HCT116 (cell line): ENCODE measurements at regions not wholly inside any gene's neighbourhood (a gene's known extent, or its start where the extent isn't known, plus 50 kb on each side); places are given as distances from the start of the nearest gene placed in this dataset.
A peak's percentile ranks its signal among the peaks of the same experiment; 100 is the strongest.

Experiments used
- ATAC-seq: fragments of 200-7000 bp; cut with Tn5 transposase; 2 replicates; pipeline ENCODE4 v1.9.1; 2020; ENCODE audit warnings: mild to moderate bottlenecking, moderate library complexity
- BruUV-seq: library from RNA; stranded (reverse); fragments of 400-500 nt; replicated peaks from 2 replicates; lab custom pipeline; 2021; lab: Mats Ljungman, UMichigan
- CTCF ChIA-PET: fragments of 300-600 bp; sonication (Branson Sonifier 250); formaldehyde crosslinking; loops from one replicate; lab custom pipeline; 2021; ENCODE audit warnings: antibody characterized with exemption; lab: Charles Lee
- POLR2A ChIA-PET: fragments of 300-600, 350-600 bp; sonication (Branson Sonifier 250); formaldehyde crosslinking; loops from one replicate; lab custom pipeline; 2021; ENCODE audit warnings: antibody characterized with exemption; lab: Charles Lee
- RAD21 ChIA-PET, 2 experiments: fragments of 300-600 bp; sonication (Branson Sonifier 250); formaldehyde crosslinking; loops; one replicate each; lab custom pipeline; 2023; ENCODE audit warnings: low total read pairs in 2 of 2; ENCODE audit not compliant: uncharacterized antibody in 2 of 2, unreplicated experiment in 2 of 2, low non-redundant PET in 1 of 2; lab: Charles Lee
- DNase-seq: peaks from one replicate; pipeline ENCODE4 v3.0.0-alpha.2; 2010; ENCODE audit warnings: low read depth, low spot score
- H2AFZ ChIP-seq: fragments of 200-600 bp; shearing (Covaris generic), sonication (generic); 2 replicates; pipeline ENCODE4 v1.6.1; 2017; ENCODE audit warnings: low read depth, mixed run types, mixed read lengths, antibody characterized with exemption, low read length; ENCODE audit not compliant: poor library complexity, severe bottlenecking
- H3K27ac ChIP-seq: 2 replicates; pipeline ENCODE4 v1.5.1; 2012; ENCODE audit warnings: low read depth, low read length
- H3K27me3 ChIP-seq: fragments of 200-600 bp; sonication (generic); 2 replicates; pipeline ENCODE4 v1.6.1; 2016; ENCODE audit warnings: mixed run types, low read length, mixed read lengths; ENCODE audit not compliant: insufficient read depth
- H3K36me3 ChIP-seq, 2 experiments: fragments of 200-500 bp in 1 of 2; fragments of 200-600 bp in 1 of 2; sonication (Bioruptor generic) in 1 of 2; sonication (generic) in 1 of 2; 2 replicates each; pipeline versions ENCODE4 v1.5.1 to v1.6.1; 2014 to 2016; ENCODE audit warnings: low read length in 2 of 2, inconsistent platforms in 1 of 2, mixed read lengths in 1 of 2, mixed run types in 1 of 2; ENCODE audit not compliant: insufficient read depth in 2 of 2, control insufficient read depth in 1 of 2
- H3K4me1 ChIP-seq, 2 experiments: fragments of 200-600 bp in 1 of 2; sonication (generic) in 1 of 2; 2 replicates each; pipeline versions ENCODE4 v1.5.1 to v1.6.1; 2012 to 2017; ENCODE audit warnings: low read length in 2 of 2, inconsistent platforms in 1 of 2, mild to moderate bottlenecking in 1 of 2, mixed read lengths in 1 of 2, mixed run types in 1 of 2, moderate library complexity in 1 of 2; ENCODE audit not compliant: insufficient read depth in 2 of 2, control insufficient read depth in 1 of 2
- H3K4me2 ChIP-seq: fragments of 200-600 bp; sonication (generic); 2 replicates; pipeline ENCODE4 v1.6.1; 2017; ENCODE audit warnings: mixed run types, low read length, mixed read lengths
- H3K4me3 ChIP-seq, 2 experiments: fragments of 200-600 bp in 1 of 2; sonication (generic) in 1 of 2; replicated peaks in 1 of 2; 2 replicates each; pipeline ENCODE4 v1.5.1; 2011 to 2016; ENCODE audit warnings: low read length in 2 of 2, control low read depth in 1 of 2, low read depth in 1 of 2, mild to moderate bottlenecking in 1 of 2, mixed read lengths in 1 of 2, mixed run types in 1 of 2
- H3K79me2 ChIP-seq: fragments of 200-600 bp; sonication (generic); 2 replicates; pipeline ENCODE4 v1.6.1; 2017; ENCODE audit warnings: mild to moderate bottlenecking, mixed run types, low read length, moderate library complexity, mixed read lengths; ENCODE audit not compliant: insufficient read depth
- H3K9ac ChIP-seq: fragments of 200-600 bp; sonication (generic); 2 replicates; pipeline ENCODE4 v1.6.1; 2016; ENCODE audit warnings: low read length, mixed read lengths
- H3K9me2 ChIP-seq: fragments of 200-600 bp; sonication (generic), shearing (Covaris generic); 2 replicates; pipeline ENCODE4 v1.6.1; 2017; ENCODE audit warnings: mixed run types, mild to moderate bottlenecking, moderate library complexity; ENCODE audit not compliant: insufficient read depth
- H3K9me3 ChIP-seq, 2 experiments: fragments of 200-500 bp in 1 of 2; fragments of 200-600 bp in 1 of 2; sonication (Bioruptor generic) in 1 of 2; sonication (generic) in 1 of 2; 2 replicates each; pipeline ENCODE4 v1.6.1; 2014 to 2017; ENCODE audit warnings: low read length in 2 of 2, mixed read lengths in 2 of 2, inconsistent platforms in 1 of 2, low read depth in 1 of 2, mild to moderate bottlenecking in 1 of 2, mixed run types in 1 of 2, moderate library complexity in 1 of 2; ENCODE audit not compliant: control insufficient read depth in 1 of 2, insufficient read depth in 1 of 2
- H4K20me1 ChIP-seq: fragments of 200-600 bp; sonication (generic), shearing (Covaris generic); 2 replicates; pipeline ENCODE4 v1.6.1; 2017; ENCODE audit warnings: mixed run types, mild to moderate bottlenecking, moderate library complexity; ENCODE audit not compliant: insufficient read depth
- CEBPB ChIP-seq: IDR thresholded peaks from 2 replicates; pipeline ENCODE4 v1.6.1; 2012; ENCODE audit warnings: low read depth
- EGR1 ChIP-seq: IDR thresholded peaks from 2 replicates; pipeline ENCODE4 v1.6.1; 2012; ENCODE audit warnings: low read depth
- FOSL1 ChIP-seq: IDR thresholded peaks from 2 replicates; pipeline ENCODE4 v1.6.1; 2012; ENCODE audit warnings: low read depth
- JUND ChIP-seq: IDR thresholded peaks from 2 replicates; pipeline ENCODE4 v1.6.1; 2012
- POLR2AphosphoS5 ChIP-seq: IDR thresholded peaks from 2 replicates; pipeline ENCODE4 v1.6.1; 2011; ENCODE audit warnings: mild to moderate bottlenecking, low read depth, low read length, moderate library complexity
- SIN3A ChIP-seq: IDR thresholded peaks from 2 replicates; pipeline ENCODE4 v1.6.1; 2012; ENCODE audit warnings: low read depth
- SP1 ChIP-seq: IDR thresholded peaks from 2 replicates; pipeline ENCODE4 v1.6.1; 2012; ENCODE audit warnings: low read depth
- TCF7L2 ChIP-seq: IDR thresholded peaks from 2 replicates; pipeline ENCODE4 v1.7.0; 2011; ENCODE audit warnings: borderline replicate concordance, inconsistent platforms; ENCODE audit not compliant: insufficient read depth, insufficient read length; ENCODE audit errors: extremely low read depth
- YY1 ChIP-seq: IDR thresholded peaks from 2 replicates; pipeline ENCODE4 v1.6.1; 2011; ENCODE audit warnings: low read length, low read depth, moderate library complexity, mild to moderate bottlenecking; ENCODE audit not compliant: insufficient replicate concordance; ENCODE audit errors: extremely low read depth
- intact Hi-C: fragments of 100-400 bp; cut with micrococcal nuclease; formaldehyde crosslinking; loops from 2 replicates; pipeline ENCODE4 v1.10.0; 2022
- TF ChIP-seq, protein P1 (sequence below): IDR thresholded peaks from 2 replicates; pipeline ENCODE4 v1.6.1; 2012
- TF ChIP-seq, protein P2 (sequence below): IDR thresholded peaks from 2 replicates; pipeline ENCODE4 v1.6.1; 2012
- TF ChIP-seq, protein P3 (sequence below): IDR thresholded peaks from 2 replicates; pipeline ENCODE4 v1.6.1; 2011; ENCODE audit warnings: mild to moderate bottlenecking, low read length, moderate library complexity; ENCODE audit not compliant: insufficient replicate concordance; ENCODE audit errors: extremely low read depth
- TF ChIP-seq, protein P4 (sequence below), 3 experiments: fragments of 200-600 bp in 1 of 3; sonication (generic) in 1 of 3; IDR thresholded peaks in 2 of 3; conservative IDR thresholded peaks in 1 of 3; 2 replicates each; pipeline ENCODE4 v1.5.1; 2012 to 2017; ENCODE audit warnings: low read depth in 2 of 3, low read length in 2 of 3, antibody characterized with exemption in 1 of 3, borderline replicate concordance in 1 of 3, control low read depth in 1 of 3, mild to moderate bottlenecking in 1 of 3, mixed read lengths in 1 of 3, mixed run types in 1 of 3, moderate library complexity in 1 of 3; ENCODE audit not compliant: insufficient read depth in 1 of 3

DNA sequence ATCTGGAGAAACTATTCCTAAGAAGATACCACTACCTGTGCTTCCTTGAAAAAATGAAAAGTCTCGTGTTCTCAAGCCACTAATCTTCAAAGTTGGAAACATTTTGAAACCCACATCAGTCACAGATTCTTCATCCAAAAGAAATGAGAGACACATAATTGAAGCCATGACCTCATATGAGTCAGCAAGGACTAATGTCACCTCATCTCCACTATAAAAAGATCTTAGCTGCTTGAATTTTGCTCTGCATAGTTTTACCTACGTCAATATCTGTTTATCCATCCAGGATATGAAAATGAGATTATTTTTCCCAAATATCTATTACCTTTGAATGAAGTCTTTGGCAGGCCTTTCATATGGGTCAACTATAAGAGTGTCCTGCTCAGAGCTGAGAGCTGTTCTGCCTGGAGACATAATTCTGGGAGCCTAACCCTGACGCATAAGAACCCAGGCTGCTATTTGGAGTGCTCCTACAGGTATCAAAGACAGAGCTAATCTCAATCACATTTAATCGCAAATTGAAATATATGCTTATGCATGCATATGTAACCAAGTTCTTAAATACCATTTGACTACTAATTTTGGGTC, 312.5 kb upstream of the PKN2 start:
- no peak overlapping the region for H3K4me3 ChIP-seq
- peak overlapping the region; percentile 44 for H3K4me2 ChIP-seq
- CTCF ChIA-PET: no interaction called here
- no TSS peak for BruUV-seq
- no peaks in the 10 kb centered on the region for H3K27me3 ChIP-seq
- peak; percentile 35; the same call in 1 of the 2 replicates for TF ChIP-seq FOSL1
- no peak for TF ChIP-seq JUND
- TF ChIP-seq SP1: peak; percentile 21; the same call in 1 of the 2 replicates
- H3K36me3 ChIP-seq: no peaks in the 10 kb centered on the region
- peak; percentile 71 for ATAC-seq
- no peak overlapping the region for H3K9ac ChIP-seq
- no peaks in the 10 kb centered on the region for H3K9me3 ChIP-seq
- H3K4me1 ChIP-seq: peaks cover 4 to 13% of the 10 kb centered on the region in 2 experiments; a peak in 3 of 4 replicates
- H3K9me2 ChIP-seq: no peaks in the 10 kb centered on the region
- intact Hi-C loops: no loop called here
- POLR2A ChIA-PET: no interaction called here
- H2AFZ ChIP-seq: peak overlapping the region; percentile 36
- no peaks in the 10 kb centered on the region for H4K20me1 ChIP-seq
- H3K79me2 ChIP-seq: no peaks in the 10 kb centered on the region
- RAD21 ChIA-PET: no interaction called here
- DNase-seq: peak; percentile 3
- H3K27ac ChIP-seq: no peak overlapping the region

DNA sequence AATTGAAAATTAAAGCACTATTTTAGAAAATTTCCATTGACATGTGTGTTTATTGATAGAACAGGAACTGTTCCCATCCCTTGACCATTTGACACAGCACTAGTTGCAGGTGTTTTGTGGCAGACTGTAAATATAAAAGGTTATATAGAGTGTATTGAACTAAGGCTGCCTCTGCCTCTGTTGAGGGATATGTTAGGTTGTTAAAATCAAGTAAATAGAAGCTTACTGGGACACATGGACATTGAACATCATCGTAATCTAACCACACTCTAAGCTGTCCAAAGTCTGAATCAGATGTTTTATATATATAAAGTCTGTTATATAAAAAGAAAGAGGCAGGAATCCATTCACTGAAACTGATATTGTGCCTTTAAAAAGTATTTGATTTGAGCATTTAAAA, 308.1 kb upstream of the PKN2 start:
- ChIA-PET POLR2A (no interaction called here), RAD21 (no interaction called here), CTCF (no interaction called here)
- Histone ChIP-seq H3K9me2 (no peaks in the 10 kb centered on the region), H2AFZ (no peak overlapping the region), H3K4me3 (no peak overlapping the region), H3K4me2 (no peak overlapping the region), H3K36me3 (no peaks in the 10 kb centered on the region), H3K9me3 (no peaks in the 10 kb centered on the region), H3K9ac (no peak overlapping the region), H3K27ac (no peak overlapping the region), H3K79me2 (no peaks in the 10 kb centered on the region), H3K27me3 (no peaks in the 10 kb centered on the region), H3K4me1 (peaks cover 4 to 11% of the 10 kb centered on the region in 2 experiments; a peak in 3 of 4 replicates), H4K20me1 (no peaks in the 10 kb centered on the region)
- intact Hi-C loops: no loop called here
- no TSS peak for BruUV-seq
- no peak for DNase-seq
- ATAC-seq: no peak
- TF ChIP-seq YY1: no peak
- TF ChIP-seq, protein P1, sequence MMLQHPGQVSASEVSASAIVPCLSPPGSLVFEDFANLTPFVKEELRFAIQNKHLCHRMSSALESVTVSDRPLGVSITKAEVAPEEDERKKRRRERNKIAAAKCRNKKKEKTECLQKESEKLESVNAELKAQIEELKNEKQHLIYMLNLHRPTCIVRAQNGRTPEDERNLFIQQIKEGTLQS: no peak
- TF ChIP-seq, protein P2, sequence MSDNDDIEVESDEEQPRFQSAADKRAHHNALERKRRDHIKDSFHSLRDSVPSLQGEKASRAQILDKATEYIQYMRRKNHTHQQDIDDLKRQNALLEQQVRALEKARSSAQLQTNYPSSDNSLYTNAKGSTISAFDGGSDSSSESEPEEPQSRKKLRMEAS: no peak
- TF ChIP-seq POLR2AphosphoS5: no peak
- TF ChIP-seq SP1: no peak
- no peak for TF ChIP-seq TCF7L2
- no peak for TF ChIP-seq EGR1
- TF ChIP-seq FOSL1: no peak
- TF ChIP-seq JUND: no peak
- TF ChIP-seq, protein P3, sequence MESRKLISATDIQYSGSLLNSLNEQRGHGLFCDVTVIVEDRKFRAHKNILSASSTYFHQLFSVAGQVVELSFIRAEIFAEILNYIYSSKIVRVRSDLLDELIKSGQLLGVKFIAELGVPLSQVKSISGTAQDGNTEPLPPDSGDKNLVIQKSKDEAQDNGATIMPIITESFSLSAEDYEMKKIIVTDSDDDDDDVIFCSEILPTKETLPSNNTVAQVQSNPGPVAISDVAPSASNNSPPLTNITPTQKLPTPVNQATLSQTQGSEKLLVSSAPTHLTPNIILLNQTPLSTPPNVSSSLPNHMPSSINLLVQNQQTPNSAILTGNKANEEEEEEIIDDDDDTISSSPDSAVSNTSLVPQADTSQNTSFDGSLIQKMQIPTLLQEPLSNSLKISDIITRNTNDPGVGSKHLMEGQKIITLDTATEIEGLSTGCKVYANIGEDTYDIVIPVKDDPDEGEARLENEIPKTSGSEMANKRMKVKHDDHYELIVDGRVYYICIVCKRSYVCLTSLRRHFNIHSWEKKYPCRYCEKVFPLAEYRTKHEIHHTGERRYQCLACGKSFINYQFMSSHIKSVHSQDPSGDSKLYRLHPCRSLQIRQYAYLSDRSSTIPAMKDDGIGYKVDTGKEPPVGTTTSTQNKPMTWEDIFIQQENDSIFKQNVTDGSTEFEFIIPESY: no peak
- TF ChIP-seq, protein P4, sequence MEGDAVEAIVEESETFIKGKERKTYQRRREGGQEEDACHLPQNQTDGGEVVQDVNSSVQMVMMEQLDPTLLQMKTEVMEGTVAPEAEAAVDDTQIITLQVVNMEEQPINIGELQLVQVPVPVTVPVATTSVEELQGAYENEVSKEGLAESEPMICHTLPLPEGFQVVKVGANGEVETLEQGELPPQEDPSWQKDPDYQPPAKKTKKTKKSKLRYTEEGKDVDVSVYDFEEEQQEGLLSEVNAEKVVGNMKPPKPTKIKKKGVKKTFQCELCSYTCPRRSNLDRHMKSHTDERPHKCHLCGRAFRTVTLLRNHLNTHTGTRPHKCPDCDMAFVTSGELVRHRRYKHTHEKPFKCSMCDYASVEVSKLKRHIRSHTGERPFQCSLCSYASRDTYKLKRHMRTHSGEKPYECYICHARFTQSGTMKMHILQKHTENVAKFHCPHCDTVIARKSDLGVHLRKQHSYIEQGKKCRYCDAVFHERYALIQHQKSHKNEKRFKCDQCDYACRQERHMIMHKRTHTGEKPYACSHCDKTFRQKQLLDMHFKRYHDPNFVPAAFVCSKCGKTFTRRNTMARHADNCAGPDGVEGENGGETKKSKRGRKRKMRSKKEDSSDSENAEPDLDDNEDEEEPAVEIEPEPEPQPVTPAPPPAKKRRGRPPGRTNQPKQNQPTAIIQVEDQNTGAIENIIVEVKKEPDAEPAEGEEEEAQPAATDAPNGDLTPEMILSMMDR (IDR thresholded peaks at IDR 0.05 in 2 of 3, conservative IDR thresholded peaks at IDR 0.05 in 1 of 3; ENCODE audit: borderline replicate concordance in 1 of 3, insufficient read depth in 1 of 3, low read depth in 2 of 3, low read length in 2 of 3): no peak
- no peak for TF ChIP-seq SIN3A
- TF ChIP-seq CEBPB: no peak
